ENCODE measurements at regions not wholly inside any gene's neighbourhood (a gene's known extent, or its start where the extent isn't known, plus 50 kb on each side); places are given as distances from the start of the nearest gene placed in this dataset.

DNA sequence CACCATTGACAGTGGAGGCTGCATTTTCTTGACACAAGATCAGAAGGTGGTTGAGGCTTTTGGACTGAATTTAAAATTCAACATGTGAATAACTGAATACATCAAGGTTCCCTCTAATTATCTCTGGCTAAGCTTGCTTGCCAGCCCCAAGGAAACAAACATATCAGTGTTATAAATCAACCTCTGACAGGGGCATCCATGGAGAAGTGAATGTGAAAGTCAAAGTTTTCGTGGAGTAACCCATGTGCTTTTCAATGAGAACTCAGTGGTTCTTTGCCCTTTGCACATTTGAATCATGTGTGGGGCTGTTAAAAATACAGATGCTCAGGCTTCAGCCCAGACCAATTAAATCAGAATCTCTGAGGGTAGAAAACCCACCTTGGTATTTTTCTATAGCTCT, 128.9 kb downstream of the LRRC70 start:
- ATAC-seq (replicated peaks): no peak
- Mint-ChIP-seq H3K9me3 (peaks cover 0 to 2% of the 10 kb centered on the region in 2 donors), H3K36me3 (no peaks in the 10 kb centered on the region), H3K27me3 (no peaks in the 10 kb centered on the region), H3K4me3 (no peak overlapping the region), H3K27ac (no peak overlapping the region), H3K4me1 (no peaks in the 10 kb centered on the region)
- DNase-seq: no peak

- peaks cover 0 to 3% of the 10 kb centered on the region in 2 donors for H3K27me3 Mint-ChIP-seq
- H3K9me3 Mint-ChIP-seq: peaks cover 0 to 2% of the 10 kb centered on the region in 2 donors
- no peak for DNase-seq
- H3K4me1 Mint-ChIP-seq: no peaks in the 10 kb centered on the region
- no peak for ATAC-seq (replicated peaks)
- no peak overlapping the region for H3K27ac Mint-ChIP-seq
- no peaks in the 10 kb centered on the region for H3K36me3 Mint-ChIP-seq
- H3K4me3 Mint-ChIP-seq: no peak overlapping the region
Measured at GRCh38 chr5:62707131-62707530, 128.5 kb downstream of the LRRC70 start.

GRCh38 chr5:62705022-62705421, 126.4 kb downstream of the LRRC70 start:
- Mint-ChIP-seq H3K27ac (no peak overlapping the region), H3K4me3 (no peak overlapping the region), H3K4me1 (no peaks in the 10 kb centered on the region), H3K36me3 (no peaks in the 10 kb centered on the region), H3K27me3 (peaks cover 4 to 6% of the 10 kb centered on the region in 2 donors), H3K9me3 (peaks cover 0 to 2% of the 10 kb centered on the region in 2 donors)
- no peak for ATAC-seq (replicated peaks)
- DNase-seq: no peak

DNA sequence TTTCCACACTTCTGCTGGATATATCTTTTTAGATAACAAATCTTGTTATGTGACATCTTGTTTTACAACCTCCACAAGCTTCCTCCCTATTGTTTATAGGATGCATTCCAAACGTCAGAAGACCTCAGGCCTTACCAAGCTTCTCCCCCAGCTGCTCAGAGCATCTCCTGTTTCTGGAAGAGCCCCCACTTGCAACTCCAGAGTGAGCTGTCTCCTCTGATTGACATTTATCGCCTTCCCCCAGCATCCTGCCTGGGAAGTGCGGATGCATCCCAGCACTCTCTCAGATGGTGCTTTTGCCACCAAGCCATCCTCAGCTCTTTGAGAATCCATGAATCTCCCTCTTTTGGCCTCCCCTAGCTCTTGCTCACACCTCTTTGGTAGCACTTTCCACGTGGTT, 123.5 kb downstream of the LRRC70 start:
- Mint-ChIP-seq H3K27me3 (peaks cover 4 to 6% of the 10 kb centered on the region in 2 donors), H3K4me1 (no peaks in the 10 kb centered on the region), H3K4me3 (no peak overlapping the region), H3K27ac (no peak overlapping the region), H3K9me3 (no peaks in the 10 kb centered on the region), H3K36me3 (no peaks in the 10 kb centered on the region)
- no peak for DNase-seq
- ATAC-seq (replicated peaks): no peak

- H3K9me3 Mint-ChIP-seq: no peaks in the 10 kb centered on the region
- no peak for DNase-seq
Measured at GRCh38 chr5:62701036-62701435, 122.4 kb downstream of the LRRC70 start.

GRCh38 chr5:62698756-62699155, 120.1 kb downstream of the LRRC70 start:
- Mint-ChIP-seq H3K27me3 (peaks cover 4 to 10% of the 10 kb centered on the region in 2 donors), H3K27ac (no peak overlapping the region)
- DNase-seq: no peak

More at GRCh38 chr5:62701036-62701435, 122.4 kb downstream of the LRRC70 start:
- no peaks in the 10 kb centered on the region for H3K4me1 Mint-ChIP-seq
- H3K27me3 Mint-ChIP-seq: peaks cover 4 to 10% of the 10 kb centered on the region in 2 donors
- no peak overlapping the region for H3K27ac Mint-ChIP-seq
- no peak for ATAC-seq (replicated peaks)
- H3K4me3 Mint-ChIP-seq: no peak overlapping the region
- H3K36me3 Mint-ChIP-seq: no peaks in the 10 kb centered on the region

DNA sequence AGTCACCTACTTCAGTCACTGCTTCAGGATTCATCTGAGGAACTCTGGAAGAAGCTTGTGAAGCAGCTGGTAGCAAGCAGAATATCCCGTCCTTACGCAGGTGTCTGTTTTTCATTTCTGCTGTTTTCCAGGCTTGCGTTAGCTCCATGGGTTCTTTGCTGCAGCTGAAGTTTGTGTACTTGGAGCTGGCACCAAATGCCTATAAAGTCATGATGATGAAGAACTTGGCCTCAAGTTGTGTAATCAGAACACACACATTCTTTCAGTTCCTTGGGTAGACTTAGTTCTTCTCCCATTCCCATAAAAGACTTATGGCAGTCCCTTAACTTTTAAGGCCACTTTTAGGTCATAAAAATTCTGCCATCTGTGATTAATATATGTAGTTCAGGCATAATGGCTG, 116.7 kb downstream of the LRRC70 start:
- H3K27me3 Mint-ChIP-seq: peaks cover 0 to 5% of the 10 kb centered on the region in 2 donors
- peaks cover 0 to 5% of the 10 kb centered on the region in 2 donors for H3K4me1 Mint-ChIP-seq
- no peak overlapping the region for H3K27ac Mint-ChIP-seq
- DNase-seq: no peak
- no peak overlapping the region for H3K4me3 Mint-ChIP-seq
- no peaks in the 10 kb centered on the region for H3K9me3 Mint-ChIP-seq
- H3K36me3 Mint-ChIP-seq: no peaks in the 10 kb centered on the region
- no peak for ATAC-seq (replicated peaks)

More at GRCh38 chr5:62698756-62699155, 120.1 kb downstream of the LRRC70 start:
- no peaks in the 10 kb centered on the region for H3K4me1 Mint-ChIP-seq
- ATAC-seq (replicated peaks): no peak
- H3K4me3 Mint-ChIP-seq: no peak overlapping the region
- H3K36me3 Mint-ChIP-seq: no peaks in the 10 kb centered on the region
- H3K9me3 Mint-ChIP-seq: no peaks in the 10 kb centered on the region

DNA sequence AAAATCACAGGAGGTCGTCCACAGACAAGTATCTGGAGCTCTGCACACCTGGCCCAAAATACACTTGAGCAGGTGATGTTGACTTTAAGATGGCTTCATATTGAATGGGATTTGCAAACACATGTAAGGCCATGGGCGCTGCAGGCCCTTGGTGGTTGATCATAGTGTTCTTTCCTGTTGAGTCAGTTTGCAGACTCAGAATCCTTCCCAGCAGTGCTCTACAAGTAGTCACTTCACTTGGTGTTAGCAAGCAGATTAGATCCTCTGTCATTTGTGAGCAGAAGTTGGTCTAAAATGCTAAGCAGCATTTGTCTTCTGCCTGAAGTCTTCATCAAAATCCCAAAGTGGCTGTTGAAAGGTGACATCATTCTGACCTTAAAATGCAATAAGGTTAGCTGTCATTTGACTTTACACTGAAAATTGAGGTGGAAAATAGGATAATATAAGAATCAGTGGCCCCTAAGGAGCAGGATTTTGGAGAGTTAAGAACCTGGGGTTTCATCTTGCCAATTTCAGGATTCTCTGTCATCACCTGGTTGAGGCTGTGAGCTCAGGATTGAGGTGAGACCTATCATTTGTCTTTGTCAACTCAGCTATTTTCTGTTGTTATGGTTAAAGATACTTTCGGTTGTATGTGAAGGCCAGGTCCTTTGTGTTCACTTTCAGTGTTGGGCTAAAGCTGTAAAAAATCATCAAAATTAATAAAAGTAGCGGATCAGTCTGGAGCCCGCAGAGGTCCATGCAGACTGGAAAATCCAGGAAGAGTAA, 114.5 kb downstream of the LRRC70 start:
- Mint-ChIP-seq H3K27ac (no peak overlapping the region), H3K9me3 (no peaks in the 10 kb centered on the region), H3K4me3 (no peak overlapping the region), H3K36me3 (no peaks in the 10 kb centered on the region), H3K27me3 (peaks cover 0 to 5% of the 10 kb centered on the region in 2 donors), H3K4me1 (peaks cover 5 to 12% of the 10 kb centered on the region in 2 donors)
- no peak for ATAC-seq (replicated peaks)
- no peak for DNase-seq

DNA sequence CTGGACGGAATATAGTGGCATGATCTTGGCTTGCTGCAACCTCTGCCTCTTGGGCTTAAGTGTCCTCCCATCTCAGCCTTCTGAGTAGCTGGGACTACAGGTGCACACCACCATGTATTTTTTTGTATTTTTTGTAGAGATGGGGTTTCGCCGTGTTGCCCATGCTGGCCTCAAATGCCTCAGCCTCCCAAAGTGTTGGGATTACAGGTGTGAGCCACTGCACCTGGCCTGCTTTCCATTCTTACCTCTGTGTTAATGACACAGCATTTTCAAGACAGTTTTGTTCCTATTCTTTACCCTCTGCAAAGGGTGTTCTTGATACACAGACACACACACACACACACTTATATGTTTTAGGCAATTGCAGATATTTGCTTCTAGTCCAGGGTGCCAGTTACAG, 113.3 kb downstream of the LRRC70 start:
- Mint-ChIP-seq H3K27me3 (peaks cover 0 to 5% of the 10 kb centered on the region in 2 donors), H3K36me3 (no peaks in the 10 kb centered on the region), H3K9me3 (no peaks in the 10 kb centered on the region), H3K27ac (no peak overlapping the region), H3K4me3 (no peak overlapping the region), H3K4me1 (peaks cover 5 to 12% of the 10 kb centered on the region in 2 donors)
- no peak for DNase-seq
- ATAC-seq (replicated peaks): no peak

DNA sequence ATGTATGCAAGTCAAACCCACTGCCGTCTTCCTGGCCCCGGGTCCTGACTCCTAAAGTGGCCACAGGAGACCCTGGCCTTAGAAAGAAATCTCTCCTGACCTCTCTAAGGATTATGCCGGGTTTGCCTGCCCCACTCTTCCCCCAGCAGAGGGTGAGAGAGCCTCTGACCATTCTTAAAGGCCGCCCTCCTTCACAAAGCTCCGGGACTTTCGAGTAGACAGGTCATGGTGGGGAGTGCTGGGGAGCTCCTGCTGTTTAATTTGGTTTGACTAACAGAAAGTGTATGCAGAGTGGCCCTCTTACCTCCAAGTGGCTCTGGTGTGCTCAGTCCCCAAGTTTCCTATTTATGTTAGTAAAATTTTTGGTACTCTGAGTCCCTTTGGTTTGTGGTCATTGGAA, 111.8 kb downstream of the LRRC70 start:
- H3K27ac Mint-ChIP-seq: no peak overlapping the region
- no peaks in the 10 kb centered on the region for H3K36me3 Mint-ChIP-seq
- DNase-seq (no peak), ATAC-seq (replicated peaks) (peak; percentile 41 to 47)
- H3K27me3 Mint-ChIP-seq: no peaks in the 10 kb centered on the region
- peaks cover 5 to 12% of the 10 kb centered on the region in 2 donors for H3K4me1 Mint-ChIP-seq
- peak overlapping the region; percentile 50 to 81 for H3K4me3 Mint-ChIP-seq
- no peaks in the 10 kb centered on the region for H3K9me3 Mint-ChIP-seq

DNA sequence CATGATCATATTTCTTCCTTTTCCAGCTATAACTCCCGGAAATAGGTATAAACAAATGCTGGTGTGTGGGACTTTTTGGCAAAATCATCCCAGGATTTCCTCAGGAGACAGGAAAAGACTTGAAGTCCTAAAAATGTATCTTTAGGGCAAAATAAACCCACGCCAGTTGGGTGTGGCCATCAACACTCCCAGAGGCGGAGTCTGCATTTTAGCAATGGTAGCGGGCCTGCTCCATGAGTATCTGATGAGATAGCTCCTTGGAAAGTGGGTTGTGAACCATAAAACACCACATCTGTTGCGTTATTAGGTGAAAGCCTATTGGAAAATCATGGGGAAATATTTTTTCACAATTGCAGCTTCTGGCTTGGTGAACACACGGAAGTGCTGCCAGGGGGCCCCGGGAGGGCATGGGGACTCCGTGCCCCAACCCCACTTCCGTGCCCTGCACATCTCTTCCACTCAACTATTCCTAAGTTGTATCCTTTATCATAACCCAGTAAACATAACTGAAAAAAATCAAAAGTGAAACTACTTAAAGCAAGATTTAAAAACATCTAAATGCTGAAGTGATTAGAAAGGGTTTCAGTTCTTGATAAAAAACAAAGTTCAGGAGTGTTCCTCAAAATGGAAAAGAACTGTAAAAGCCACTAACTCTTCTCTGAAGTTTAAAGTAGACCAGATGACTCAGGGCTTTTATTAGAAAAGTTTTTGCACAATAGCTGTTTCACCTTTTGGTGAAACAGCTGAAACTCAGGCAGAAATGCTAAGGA, 111.2 kb downstream of the LRRC70 start:
- H3K4me1 Mint-ChIP-seq: peaks cover 5 to 12% of the 10 kb centered on the region in 2 donors
- H3K27ac Mint-ChIP-seq: peak overlapping the region; percentile 76
- DNase-seq: no peak
- no peaks in the 10 kb centered on the region for H3K9me3 Mint-ChIP-seq
- H3K4me3 Mint-ChIP-seq: peak overlapping the region; percentile 78 to 81
- no peaks in the 10 kb centered on the region for H3K36me3 Mint-ChIP-seq
- peak; percentile 81 for ATAC-seq (replicated peaks)
- no peaks in the 10 kb centered on the region for H3K27me3 Mint-ChIP-seq

DNA sequence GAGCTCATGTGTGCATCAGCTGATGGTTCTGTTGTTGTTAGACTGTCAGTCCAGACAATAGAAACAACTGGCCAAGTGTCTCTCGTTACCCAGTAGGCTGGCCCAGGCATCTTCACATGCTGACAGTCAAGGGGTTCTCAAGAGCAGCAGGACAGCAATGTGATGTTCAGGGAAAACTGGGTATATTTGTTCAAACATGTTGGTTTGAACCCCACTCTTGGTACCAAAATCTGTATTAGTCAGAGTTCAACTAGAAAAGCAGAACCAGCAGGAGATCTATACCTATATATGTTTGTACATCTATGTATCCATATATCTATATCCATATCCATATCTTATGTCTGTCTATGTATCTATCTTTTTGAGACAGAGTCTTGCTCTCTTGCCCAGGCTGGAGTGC, 108.1 kb downstream of the LRRC70 start:
- Mint-ChIP-seq H3K9me3 (no peaks in the 10 kb centered on the region), H3K27ac (no peak overlapping the region), H3K4me3 (no peak overlapping the region), H3K27me3 (no peaks in the 10 kb centered on the region), H3K36me3 (no peaks in the 10 kb centered on the region), H3K4me1 (peaks cover 5 to 12% of the 10 kb centered on the region in 2 donors)
- no peak for DNase-seq
- ATAC-seq (replicated peaks): no peak

DNA sequence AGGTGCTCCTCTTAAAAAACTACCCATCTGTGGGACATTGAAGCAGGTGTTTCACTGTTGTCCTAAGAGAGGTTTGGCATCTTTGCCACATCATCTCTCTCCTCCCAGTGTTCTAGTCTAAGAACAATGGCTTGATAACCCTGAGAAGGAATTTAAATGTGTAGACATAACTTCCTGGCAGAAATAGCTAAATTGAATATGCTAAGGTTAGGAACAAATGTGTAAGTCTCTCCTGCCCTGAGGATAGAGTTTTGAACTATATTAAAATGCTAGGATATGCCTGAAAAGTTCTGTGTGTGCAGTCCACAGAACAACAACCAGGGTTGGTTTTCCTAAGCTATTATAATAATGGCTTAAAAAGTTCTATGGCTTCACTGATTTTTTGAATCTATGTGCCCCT, 106.6 kb downstream of the LRRC70 start:
- H3K36me3 Mint-ChIP-seq: no peaks in the 10 kb centered on the region
- H3K27me3 Mint-ChIP-seq: no peaks in the 10 kb centered on the region
- H3K9me3 Mint-ChIP-seq: no peaks in the 10 kb centered on the region
- DNase-seq (no peak), ATAC-seq (replicated peaks) (no peak)
- H3K4me3 Mint-ChIP-seq: no peak overlapping the region
- H3K4me1 Mint-ChIP-seq: peaks cover 5 to 7% of the 10 kb centered on the region in 2 donors
- no peak overlapping the region for H3K27ac Mint-ChIP-seq

DNA sequence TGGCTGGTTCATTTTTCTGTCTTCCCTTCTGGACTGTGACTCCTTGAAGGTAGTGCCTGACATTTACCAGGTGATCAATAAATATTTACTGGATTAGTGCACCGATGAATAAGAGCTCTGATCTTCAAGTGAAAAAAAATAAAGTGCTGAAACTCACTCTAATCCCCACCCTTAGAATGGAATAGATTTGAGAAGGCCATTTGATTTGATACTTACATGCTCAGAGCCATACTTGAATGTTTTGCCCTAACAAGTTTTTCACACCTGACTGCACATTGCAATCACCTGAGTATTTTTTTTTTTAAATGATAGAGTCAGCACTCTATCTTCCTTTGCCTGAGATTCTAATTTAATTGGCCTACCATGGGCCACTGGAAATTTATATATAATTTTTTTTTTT, 105.7 kb downstream of the LRRC70 start:
- H3K27ac Mint-ChIP-seq: no peak overlapping the region
- peaks cover 0 to 3% of the 10 kb centered on the region in 2 donors for H3K9me3 Mint-ChIP-seq
- DNase-seq (no peak), ATAC-seq (replicated peaks) (no peak)
- H3K36me3 Mint-ChIP-seq: no peaks in the 10 kb centered on the region
- no peaks in the 10 kb centered on the region for H3K27me3 Mint-ChIP-seq
- no peak overlapping the region for H3K4me3 Mint-ChIP-seq
- H3K4me1 Mint-ChIP-seq: no peaks in the 10 kb centered on the region

DNA sequence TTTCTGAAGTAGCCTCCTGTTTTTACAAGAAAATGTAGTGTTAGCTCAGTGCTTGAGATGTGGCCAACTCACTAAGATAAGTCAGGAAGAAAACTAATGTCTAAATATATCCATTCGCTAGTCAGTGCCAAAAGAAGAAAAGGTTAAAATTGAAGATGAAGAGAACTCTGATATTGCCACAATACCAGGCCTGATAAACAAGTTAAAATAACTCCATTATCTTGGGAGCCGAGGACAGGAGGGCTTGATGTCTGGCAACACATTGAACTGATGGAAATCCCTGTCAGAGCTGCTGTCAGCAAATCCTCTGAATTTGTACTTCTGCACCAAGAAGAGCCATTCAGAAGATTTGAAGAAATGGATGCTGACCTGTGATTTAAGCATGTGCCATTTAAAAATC, 103.4 kb downstream of the LRRC70 start:
- DNase-seq: no peak
- Mint-ChIP-seq H3K27me3 (no peaks in the 10 kb centered on the region), H3K27ac (no peak overlapping the region), H3K4me3 (no peak overlapping the region), H3K4me1 (no peaks in the 10 kb centered on the region), H3K36me3 (peaks cover 4 to 6% of the 10 kb centered on the region in 2 donors), H3K9me3 (peaks cover 6 to 12% of the 10 kb centered on the region in 2 donors)
- ATAC-seq (replicated peaks): no peak

Data from stimulated activated naive B cell treated with anti-CD40 and anti-IgM and Interleukin-4, amounts not matched to agents 10 μg/mL and 1 μg/mL and 100 μg/mL, for 72 hours (primary cell).